NCI-H1694 treated with DMSO at 0.1 percent for 48 hours (cell line): ENCODE measurements at regions not wholly inside any gene's neighbourhood (a gene's known extent, or its start where the extent isn't known, plus 50 kb on each side); places are given as distances from the start of the nearest gene placed in this dataset.

Experiments used
- DNase-seq: peaks from one replicate; lab custom pipeline; 2025; lab: John Stamatoyannopoulos, UW

- DNase-seq: no peak
These were observed 117.2 kb downstream of the RFLNA start for GRCh38 chr12:124411953-124412645.

GRCh38 chr12:124411281-124411878 is 116.5 kb downstream of the RFLNA start:
- DNase-seq: no peak

- DNase-seq: peak; percentile 80
These were observed 115.7 kb downstream of the RFLNA start for GRCh38 chr12:124410354-124411175.

GRCh38 chr12:124408822-124409517 is 114.1 kb downstream of the RFLNA start:
- no peak for DNase-seq

- DNase-seq: no peak
These were observed 112.2 kb downstream of the RFLNA start for GRCh38 chr12:124407074-124407473.

- DNase-seq: no peak
These were observed 111.2 kb downstream of the RFLNA start for GRCh38 chr12:124406043-124406442.

DNA sequence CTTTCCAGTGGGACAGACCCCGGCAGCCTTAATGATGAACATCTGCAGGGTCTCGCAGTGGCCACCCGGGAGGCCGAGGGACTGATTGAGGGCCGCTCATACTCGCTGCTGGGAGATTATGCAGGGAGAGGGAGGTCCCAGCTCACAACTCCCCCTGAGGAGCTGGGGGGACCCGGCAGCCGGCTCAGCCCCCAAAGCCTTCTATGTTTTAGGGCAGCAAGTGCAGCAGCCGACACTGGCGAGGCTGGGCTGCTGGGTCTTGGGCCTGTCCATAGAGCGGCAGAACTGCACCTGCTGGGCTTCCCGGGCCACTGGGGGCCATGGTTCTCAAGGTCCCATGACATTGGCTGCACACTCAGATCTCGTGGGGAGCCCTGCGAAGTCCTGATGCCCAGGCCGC is 110.7 kb downstream of the RFLNA start:
- no peak for DNase-seq

GRCh38 chr12:124405151-124405550 is 110.3 kb downstream of the RFLNA start:
- DNase-seq: no peak

GRCh38 chr12:124404162-124404784 is 109.4 kb downstream of the RFLNA start:
- no peak for DNase-seq

GRCh38 chr12:124403273-124403672 is 108.4 kb downstream of the RFLNA start:
- DNase-seq: no peak

GRCh38 chr12:124402248-124403066 is 107.6 kb downstream of the RFLNA start:
- DNase-seq: no peak

- DNase-seq: no peak
These were observed 106.9 kb downstream of the RFLNA start for GRCh38 chr12:124401704-124402221.

DNA sequence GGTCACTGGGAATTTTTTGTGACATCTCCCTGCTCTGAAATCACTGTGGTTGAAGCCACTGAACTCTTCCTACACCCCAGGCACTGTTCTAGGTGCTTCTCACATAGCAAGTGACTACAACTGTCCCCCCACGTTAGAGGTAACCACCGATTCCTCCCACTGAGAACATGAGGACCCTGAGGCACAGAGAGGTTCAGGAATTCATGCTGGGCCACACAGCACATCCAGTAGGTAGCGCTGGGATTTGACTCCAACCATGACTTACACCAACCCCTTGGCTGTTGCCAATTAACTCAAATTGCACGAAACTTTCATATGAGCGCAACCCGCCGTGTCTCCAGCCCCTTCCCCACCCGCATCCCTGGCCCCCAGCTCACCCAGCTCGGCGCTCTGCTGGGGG is 105.2 kb downstream of the RFLNA start:
- no peak for DNase-seq

DNA sequence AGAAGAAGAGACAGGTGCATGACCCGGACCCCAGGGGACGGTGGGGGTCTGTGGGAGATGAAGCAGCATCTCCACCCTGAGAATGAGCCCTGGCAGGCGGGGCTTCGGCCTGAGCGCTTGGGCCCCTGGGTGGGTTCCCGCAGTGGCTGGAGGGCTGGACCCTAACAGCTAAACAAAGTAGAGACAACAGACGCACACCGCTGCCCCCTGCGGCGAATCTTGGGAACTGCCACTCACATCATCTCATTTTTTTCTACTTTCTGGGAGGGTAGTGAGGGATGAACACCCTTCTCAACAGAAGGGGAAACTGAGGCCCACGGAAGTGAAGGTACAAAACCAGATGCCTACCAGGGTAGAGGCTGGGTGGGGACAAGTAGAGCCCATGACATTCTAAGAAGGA is 104.7 kb downstream of the RFLNA start:
- no peak for DNase-seq

GRCh38 chr12:124398578-124399227 is 103.8 kb downstream of the RFLNA start:
- no peak for DNase-seq

DNA sequence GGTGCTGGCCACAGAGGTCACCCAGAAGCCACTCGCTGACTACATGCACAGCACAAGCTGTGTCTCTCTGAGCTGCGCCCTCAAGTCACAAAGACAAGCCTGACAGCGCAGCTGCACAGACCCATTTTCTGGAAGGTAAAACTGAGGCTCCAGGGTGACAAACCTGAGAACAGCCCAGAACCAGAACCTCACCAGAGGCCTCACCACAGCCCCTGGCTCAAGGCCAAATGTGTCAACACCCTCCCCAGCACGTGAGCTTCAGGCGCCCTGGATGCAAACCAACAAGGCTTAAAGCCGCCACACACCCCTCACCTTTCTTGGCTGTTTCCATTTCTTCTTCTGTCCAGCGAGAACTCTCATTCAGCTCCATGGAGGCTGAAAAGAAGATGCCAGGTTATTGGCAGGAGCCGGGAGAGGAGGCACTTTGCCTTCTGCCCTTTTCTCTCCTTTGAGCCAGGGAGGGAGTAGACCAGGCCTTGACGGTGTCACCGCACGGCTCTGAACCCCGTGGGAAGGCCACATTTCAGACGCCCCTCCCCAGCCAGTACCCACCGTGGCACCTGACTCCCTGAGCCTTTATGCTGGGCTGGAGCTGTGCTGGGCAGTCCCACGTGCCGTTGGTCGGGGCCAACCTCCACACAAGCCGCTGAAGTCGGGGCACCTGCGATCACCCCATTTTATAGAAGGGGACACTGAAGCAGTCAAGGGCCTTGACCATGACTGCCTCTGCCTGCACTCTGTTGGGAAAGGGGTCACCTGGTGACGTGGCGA is 103.1 kb downstream of the RFLNA start:
- DNase-seq: no peak

- peak; percentile 57 for DNase-seq
These were observed 102.4 kb downstream of the RFLNA start for GRCh38 chr12:124397399-124397679.

DNA sequence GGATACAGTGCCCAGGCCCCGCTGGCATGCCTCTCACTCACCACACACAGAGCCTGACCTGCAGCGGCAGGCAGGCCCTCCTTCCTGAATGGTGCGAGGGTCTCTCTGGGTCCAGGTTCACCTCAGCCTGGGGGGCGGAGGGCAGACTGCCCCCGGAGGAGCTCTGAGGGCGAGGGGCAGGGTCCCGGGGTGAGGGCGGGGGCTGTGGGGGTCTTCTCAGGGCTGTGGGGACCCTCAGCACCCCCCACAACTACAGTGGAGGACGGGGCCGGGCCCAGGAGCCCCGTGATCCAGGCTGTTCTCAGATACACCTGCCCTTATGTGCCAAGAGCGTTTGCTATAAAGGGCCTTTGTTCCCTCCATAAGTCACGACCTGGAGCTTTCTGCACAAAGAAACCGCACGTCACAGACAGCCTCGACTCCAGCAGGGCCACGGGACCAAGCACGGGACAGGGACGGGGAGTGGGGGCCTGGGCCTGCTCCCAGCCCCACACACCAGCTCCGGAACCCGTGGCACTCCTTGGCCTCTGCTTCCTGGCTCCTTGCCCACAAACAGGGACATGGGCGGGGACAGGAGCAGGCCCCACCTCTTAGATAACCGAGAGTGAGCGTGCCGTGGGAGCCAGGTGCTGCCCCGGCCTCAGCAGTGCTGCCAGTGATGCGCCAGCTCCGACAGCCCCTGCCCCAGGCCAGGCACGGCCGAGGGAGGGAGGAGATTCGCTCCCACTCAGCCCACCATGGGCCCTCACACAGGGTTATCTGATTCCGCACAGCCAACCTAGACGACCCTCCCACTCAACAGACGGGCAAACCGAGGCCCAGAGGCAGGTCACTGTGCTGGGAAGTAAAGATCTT is 101.9 kb downstream of the RFLNA start:
- no peak for DNase-seq

- peak; percentile 17 for DNase-seq
These were observed 101.1 kb downstream of the RFLNA start for GRCh38 chr12:124395986-124396385.
